ENCODE measurements at regions not wholly inside any gene's neighbourhood (a gene's known extent, or its start where the extent isn't known, plus 50 kb on each side); places are given as distances from the start of the nearest gene placed in this dataset.

DNA sequence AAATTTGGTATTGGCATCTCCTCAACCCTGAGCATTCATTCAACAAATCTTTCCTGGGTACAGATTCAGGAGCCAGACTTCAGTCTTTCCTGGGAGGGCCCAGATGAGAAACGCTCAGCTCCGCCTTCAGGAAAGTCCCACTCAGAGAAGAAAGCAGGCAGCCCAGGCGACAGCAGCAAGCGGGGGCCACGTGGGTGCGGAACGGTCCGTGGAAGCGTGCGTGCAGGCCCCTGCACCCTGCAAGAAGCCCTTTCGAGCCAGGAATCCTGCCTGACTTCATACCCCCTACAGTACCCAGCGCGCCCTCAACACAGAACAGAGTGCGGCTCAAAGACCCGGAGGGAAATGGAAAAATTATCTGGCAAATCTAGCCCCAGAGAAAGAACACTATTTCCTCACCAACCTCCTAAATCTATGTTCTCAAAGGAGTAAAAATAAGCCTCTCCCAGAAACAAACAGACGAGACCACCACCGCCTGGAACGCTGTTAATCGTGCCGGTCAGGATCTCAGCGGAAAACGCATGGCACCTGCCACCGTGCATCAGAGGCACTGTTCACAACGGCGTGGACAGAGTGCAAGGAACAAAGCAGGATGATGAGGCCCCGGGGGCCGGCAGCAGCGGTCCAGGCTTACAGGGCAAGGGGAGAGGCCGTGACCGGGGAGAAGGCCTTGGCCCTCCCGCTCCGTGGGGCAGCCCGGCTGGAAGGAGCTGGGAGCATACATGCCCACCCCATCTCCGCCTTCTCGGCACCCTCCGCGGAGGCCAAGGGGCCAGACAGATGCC is 318.3 kb downstream of the EIPR1 start:
- no peak for DNase-seq

DNA sequence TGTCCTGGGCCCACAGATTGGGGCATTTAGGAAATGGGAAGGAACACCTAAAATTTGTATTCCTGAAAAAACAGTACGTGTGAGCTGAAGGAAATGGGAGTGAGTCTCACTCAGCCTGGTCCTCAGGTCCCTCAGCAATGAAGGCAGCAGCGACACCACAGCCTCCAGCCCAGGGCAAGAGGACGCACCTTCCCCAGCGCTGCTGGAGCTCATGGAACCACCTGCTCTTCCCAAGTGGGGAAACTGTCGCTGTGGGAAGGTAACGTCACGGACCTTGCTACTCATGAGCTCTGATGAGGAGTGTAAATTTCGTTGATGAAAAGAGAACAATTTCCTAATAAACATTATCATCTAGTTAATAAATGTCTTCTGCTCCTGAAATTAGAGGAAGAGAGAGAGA is 323.6 kb downstream of the EIPR1 start:
- no peak for DNase-seq

DNA sequence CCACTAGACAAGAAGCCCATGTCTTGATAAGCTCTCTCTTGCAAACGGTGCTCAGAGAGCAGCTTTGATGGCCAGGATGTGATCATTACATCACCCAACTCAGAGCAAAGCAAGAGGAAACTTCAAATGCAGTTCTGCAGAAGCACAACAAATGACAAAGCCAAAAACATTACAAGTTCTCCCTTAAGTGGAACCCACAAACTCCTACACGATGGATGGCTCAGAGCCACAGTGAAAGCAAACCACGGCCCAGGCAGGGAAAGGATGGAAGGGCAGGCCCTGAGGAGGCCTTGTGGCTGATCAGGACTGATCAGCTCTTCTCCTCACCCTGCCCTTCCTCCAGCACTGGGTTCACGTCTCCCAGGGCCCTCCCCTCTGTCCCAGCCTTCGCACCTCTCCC is 326.4 kb downstream of the EIPR1 start:
- DNase-seq: no peak

DNA sequence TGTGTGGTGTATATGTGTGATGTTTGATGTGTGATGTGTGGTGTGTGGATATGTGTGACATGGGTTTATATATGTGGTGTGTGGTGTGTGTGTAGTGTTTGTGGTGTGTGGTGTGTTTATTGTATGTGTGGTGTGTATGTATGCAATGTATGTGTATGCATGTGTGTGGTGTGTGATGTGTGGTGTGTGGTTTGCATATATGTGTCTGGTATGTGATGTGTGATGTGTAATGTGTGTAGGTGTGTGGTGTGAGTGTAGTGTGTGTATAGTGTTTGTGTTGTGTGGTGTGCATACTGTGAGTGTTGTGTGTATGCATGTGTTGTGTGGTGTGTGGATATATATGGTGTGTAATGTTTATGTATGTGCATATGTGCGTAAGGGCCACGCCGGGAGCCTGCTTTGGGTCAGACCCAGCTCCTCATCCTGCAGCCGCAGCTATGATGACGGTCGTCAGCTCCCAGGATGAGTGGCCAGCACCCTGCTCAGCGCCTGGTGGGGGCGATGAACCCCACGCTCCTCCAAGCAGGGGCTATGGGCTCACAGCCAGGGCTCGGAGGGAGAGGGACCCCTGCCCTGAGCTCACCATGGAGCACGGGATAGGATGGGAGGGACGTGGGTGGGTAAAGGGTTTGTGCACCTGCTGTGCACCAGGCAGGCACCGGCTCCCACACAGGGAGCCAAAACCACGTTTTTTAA is 331.3 kb downstream of the EIPR1 start:
- DNase-seq: no peak

DNA sequence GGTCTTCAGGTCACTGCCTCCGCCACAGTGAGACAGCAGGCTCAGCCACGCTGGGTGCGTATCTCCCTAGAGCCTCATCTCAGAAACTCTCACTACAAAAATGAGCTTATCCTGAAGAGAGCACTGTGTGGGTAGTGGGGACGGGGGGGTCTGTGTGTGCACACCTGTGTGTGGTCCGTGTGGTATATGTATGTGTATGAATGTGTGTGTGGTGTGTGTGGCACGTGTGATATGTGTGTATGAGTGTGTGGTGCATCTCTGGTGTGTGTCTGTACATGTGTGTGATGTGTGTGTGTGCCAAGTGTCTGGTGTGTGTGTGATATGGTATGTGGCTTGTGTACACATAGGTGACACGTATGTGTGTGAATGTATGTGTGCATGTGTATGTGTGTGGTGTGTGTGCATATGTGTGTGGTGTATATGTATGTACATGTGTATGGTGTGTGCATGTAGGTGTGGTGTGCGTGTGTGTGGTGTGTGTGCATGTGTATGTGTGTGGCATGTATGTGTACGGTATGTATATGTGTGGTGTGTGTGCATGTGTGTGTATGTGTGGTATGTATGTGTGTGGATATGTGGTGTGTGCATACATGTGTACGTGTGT is 332.2 kb downstream of the EIPR1 start:
- DNase-seq: no peak

DNA sequence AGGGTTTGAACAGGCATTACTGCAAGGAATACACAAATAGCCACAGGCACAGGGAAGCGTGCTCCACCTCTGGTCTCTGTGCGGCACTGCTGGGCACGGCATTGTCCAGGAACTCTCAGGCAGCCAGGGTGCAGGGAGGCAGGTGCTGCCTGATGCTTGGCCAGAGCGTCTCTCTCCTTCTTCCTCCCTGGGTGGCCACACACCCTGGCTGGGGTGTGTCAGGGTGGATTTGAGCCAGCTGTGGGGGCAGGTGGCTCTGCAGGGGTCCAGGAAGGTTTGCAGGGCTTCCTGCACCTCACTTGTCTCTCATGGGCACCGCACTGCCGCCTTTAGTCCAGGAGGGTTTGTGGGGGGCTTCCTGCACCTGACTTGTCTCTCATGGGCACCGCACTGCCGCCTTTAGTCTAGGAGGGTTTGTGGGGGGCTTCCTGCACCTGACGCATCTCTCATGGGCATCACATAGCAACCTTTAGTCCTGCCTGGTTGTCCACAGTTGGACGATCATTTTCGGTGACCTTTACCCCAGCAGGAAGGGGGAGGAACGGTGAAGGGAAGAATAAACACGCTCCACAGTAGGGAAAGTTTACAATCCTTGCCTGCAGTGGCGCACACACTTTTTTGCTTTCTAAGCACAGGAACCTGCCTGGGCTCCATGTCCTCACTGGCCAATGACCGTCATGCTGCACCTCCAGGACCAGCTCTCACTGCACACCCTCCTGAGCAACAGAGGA is 332.9 kb downstream of the EIPR1 start:
- DNase-seq: no peak

DNA sequence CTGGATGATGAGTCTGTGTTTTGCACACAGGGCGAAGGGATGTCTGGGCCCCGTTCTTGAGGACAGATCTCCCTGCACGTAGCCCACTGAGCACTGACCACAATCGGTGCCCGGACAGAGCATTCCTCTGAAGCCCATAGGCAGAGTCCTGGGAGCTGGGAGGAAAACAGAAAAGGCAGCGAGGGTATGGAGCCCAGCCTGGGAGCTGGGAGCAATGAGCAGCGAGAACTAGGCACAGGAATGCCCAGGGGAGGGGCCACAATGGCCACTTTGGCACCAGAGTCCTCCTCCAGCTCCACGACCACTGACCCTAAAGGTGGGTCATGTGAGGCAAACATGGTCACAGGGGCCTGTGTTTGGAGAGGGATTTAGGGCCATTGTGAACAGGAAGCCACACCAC is 333.9 kb downstream of the EIPR1 start:
- DNase-seq: no peak

DNA sequence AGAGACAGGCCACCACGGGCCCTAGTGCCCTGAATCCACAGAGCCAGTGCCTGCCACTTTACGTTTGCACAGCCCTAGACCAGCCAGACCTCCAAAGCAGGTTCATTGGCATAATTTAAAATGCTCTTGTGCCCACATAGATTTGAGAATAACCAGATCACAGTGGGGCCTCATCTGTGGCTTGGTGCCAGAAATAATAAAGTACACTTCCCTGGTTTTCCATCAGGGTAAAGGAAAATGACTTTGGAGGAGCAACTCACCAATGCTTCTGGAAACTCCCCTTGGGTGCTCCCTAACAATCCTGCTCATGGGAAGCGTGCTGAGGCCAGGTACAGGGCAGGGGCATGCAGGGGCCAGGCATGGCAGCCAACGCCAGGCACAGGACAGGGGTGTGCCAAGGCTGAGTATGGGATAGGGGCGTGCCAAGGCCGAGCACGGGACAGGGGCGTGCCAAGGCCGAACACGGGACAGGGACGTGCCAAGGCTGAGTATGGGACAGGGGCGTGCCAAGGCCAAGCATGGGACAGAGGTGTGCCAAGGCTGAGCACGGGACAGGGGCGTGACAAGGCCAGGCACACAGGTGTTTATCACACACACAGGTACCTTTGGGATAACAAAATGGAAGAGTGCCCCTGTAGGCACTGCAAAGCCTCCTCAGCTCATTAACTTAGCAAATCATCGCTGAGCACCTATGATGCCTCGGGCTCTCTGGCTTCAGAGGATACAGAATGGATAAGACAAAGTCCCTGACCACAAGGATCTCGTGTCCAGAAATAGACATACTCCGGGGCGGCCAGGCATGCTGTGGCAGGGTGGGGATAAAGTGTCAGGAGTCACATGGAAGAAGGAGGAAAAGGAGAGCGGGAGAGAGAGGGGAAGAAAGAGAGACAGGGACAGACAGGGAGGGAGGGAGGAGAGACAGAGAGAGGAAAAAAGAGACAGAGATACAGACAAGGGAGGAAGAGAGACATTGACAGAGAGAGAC is 334.7 kb downstream of the EIPR1 start:
- DNase-seq: no peak

DNA sequence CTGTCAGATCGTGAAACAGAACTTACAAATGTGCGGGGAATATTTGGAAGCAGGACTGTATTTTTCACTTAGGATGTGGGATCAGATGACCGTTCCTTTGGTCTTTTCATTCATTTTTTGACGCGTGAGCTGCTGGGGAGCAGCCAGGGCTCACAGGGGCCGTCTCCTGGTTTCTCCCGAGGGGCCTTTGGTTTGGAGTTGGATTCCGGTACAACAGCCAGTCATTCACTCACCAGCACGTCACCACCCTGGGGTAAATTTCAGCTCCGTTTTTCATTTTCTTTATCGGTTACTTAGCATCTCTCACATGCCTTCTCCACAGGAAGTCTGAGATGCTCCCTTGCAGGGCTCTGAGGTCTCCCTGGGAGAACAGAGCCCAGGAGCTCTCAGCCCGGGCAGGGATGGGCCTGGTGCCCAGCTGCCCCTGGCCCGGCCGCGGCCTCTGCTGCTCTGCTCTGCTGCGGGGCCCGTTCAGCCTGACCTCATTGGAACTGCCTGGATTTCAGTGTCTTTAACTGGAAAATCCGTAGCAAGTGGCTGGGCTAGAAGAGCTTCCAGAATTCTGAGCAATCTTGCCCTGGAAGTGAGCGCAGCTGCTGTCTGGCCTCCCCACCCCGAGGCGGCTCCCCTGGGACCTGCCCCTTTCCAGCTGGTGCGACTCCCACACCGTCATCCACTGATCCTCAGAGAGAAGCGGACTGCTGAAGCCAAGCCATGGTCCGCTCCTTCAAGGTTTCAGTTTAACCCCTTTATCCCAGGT is 335.6 kb downstream of the EIPR1 start:
- DNase-seq: peak; percentile 21

DNA sequence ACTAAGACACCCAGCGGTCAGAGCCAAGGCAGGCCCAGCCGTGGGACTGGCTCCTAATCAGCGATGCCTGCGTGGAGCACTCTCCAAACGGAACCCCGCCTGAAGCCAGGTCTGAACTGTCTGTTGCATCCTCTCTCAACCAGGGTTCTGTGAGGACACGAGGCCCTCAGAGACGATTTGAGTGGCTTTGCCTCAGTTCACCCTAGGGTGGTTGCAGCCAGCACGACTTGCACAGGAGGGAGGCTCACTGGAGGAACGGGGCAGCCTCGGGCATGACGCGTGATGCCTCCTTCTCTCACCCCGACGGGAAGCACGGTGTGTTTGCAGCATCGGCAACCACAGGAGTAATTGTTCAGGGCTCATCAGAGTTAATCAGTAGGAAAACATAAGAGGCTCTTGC is 336.4 kb downstream of the EIPR1 start:
- no peak for DNase-seq

DNA sequence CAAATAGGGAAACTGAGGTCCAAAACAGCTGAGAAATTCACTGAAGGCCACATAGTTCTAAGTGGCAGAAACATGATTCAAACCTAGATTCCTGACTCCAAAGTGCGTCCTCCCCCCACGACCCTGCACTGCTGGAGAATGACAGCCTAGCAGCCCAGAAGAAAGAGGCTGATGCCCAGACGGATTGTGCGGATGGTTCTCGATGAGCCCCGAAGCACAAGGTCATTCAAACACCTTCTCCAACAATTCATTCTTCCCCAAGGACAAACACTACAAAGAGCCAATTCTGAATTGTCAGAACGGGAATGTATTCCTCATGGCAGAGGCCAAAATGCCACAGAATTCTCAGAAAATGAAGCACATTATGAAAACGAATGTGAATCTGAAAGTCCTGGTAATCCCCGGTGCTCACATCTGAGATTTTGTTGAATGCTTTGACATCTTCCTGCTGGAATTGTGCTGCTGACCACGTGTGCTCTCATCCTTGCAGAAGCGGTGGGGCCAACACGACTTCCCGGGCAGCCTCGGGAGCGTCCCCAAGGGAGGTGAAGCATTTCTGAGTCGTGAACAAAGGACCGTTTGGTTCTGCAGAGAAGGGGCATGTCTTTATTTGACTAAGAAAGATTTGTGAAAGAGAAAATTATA is 337.0 kb downstream of the EIPR1 start:
- no peak for DNase-seq

DNA sequence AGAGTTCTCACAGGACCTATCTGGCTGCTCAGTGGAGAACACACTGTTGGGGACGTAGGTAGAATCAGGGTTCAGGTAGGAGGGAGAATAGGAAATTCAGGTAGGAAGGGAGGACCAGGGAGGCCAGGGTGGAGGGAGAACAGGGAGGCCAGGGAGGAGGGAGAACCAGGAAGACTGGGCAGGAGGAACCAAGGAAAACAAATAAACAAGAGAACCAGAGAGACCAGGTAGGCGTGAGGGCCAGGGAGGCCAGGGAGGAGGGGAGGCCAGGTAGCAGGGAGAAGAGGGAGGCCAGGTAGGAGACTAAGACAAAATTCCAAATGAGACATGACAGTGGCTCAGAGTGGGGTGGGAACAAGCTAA is 337.6 kb downstream of the EIPR1 start:
- no peak for DNase-seq

DNA sequence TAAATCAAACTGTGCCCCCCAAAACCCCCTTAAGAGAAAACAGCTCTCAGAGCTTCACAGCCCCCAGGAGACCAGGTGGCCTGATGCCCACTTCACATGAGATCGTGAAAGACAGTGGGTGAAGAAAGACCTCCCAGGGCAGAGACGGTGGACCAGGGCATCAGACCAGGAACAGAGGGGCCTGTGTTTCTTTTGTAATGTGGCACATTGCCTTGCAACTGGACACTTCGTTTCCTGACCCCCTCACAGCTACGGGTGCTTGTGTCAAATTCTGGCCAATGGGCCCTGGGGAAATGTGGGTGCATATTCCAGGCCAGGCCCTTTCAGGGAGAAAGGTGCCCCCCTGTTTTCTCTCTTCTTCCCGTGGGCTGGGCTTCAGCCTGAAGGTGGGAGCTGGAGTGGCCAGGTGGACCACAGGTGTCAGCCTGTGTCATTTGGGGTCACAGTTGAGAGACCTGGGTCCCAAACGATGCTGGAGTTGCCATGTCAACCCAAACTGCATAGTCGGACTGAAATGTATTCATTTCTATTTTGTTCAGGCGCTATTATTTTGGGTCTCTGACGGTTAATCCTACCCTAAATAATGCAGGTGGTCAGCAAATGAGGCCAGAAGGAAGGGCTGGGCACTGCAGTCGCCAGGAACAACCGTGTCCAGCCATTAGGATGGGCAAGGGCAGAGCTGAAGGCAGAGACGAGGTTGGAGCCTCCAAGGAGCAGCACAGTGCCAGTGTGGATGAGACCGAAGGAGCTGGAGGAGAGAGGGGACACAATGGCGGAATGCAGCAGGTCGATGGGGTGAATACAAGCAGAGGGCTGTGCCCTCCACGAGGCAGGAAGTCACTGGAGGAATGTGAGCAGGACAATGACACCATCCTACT is 338.2 kb downstream of the EIPR1 start:
- DNase-seq: no peak

DNA sequence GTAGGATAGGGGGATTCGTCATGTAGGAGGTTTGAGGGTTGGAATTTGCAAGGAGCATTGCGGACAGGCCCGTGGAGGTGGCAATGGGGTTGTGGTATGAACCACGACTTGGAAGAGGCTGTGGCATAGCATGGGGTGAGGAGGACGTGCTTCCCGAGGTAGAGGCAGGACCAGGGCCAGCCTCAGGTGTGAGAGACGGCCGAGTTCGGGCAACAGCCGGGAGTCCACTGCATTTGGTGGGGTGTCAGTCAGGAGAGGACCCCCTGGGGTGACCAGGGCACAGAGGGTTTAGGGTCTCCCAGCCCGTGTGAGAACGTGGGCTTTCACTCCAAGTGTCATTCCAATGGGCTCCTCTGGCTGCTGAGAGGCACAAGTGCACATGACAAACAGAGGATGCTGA is 339.0 kb downstream of the EIPR1 start:
- no peak for DNase-seq

DNA sequence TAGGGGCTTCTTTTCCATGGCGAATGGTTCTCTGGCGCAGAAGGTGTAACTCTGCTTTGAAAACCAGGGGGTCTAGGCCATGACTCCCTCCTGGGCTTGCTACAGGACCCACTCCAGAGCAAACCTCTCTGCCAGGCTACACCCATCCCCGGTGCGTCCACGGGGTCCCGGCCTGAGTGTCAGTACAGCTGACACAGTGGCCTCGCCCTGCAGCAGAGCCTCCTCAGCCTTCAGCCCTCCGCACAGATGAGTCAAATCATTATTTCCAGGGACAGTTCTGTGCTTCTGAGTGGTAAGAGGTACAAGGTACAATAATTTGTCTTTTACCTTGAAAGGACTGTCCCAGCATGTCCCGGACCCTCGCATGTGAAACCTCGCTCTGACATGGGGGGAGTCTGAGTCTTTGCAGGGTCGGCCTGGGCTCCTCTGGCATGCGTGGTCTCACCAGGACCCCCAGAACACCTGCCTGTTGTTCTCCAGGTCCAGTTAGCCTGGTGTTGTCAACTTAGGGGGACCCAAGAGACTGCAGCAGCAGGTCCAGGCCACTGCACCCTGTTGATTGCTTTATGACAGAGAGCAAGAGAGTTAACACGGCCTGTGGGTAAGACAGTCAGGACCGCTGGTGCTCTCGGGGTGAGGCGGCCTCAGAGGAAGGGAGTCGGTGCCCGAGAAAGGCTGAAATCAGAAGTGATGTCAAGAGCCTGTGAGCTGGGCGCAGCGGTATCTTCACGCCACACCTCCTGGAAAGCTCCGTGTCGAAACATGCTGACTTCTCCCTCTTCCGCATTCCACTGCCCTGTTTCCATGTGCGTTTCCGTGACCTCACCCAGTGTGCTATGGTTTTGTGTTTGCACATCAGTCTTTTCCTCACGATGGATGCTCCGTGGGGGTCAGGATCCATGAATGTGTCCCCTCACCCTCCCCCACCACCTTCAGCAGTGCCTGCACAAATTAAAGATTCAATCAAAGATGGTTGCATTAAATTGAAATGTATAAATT is 340.1 kb downstream of the EIPR1 start:
- no peak for DNase-seq

DNA sequence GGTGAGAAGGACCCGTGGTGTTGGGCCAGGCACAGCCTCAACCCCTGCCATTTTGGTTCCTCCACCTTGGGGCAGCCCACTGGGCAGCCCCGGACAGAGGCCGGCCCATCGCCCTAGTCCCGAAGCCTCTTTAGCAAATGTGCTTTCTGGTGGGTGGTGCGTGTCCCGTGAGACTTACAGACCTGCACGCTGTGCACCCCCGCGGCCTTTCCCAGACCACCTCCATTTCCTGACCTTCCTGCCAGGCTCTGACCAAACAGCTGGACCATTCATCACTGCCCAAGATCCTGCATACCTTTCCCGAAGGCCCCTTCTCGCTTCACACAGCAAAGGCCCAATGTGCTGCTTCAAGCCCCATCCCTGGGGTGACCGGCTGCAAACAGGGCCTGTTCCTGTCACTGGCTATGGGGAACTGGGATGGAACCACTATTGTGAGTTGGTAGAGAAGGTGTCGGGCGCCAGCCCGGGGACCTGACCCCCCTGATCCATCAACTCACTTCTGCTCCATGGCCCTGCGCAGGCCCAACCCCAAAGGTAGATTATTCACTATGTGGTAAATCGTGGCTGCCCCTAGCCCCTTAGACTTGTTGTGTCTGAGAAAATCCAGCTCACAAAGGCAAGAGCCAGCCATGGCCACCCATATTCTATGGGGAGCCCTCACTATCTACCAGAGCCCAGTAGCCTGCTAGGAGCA is 341.0 kb downstream of the EIPR1 start:
- DNase-seq: no peak

DNA sequence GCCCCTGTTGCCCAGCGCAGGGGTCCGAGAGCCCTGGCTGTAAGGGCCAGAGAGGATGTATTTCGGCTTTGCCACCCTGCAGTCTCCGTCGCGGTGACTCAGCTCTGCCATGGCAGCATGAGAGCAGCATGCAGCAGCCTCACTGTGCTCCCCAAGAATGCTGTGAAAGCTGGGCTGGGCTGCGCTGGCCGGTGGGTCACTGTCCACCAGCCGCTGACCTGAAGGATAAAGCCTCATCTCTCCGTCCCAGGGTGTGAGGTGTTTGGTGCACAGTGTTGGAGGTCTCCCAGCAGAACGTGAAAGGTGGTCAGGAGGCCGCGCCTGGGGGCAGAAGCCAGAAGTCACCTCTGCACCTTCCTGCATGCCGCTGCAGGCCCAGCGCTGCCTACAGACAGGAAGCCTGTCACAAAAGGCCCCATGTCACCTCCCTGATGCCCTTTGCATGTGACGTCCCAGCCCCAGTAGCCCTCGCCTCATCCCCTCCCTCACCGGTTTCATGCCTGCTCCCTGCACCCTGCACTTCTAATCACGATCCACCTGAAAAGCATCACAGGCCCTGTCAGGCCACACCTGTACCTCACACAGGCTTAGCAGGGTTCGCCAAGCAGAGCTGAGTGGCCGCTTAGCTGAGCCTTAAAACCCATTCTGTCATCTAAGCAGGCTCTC is 342.1 kb downstream of the EIPR1 start:
- DNase-seq: no peak

DNA sequence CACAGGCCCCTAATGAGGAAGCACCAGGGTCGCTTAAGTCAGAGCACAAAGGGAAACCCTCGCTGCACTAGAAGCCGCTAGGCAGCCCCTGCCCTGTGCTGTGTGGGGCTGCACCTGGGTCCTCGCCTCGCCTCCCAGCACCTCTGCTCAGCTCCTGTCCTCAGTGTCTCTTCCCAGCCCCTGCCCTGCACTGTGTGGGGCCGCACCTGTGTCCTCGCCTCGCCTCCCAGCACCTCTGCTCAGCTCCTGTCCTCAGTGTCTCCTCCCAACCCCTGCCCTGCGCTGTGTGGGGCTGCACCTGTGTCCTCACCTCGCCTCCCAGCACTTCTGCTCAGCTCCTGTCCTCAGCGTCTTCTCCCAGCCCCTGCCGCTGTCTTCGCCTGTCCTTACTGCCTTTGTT is 342.8 kb downstream of the EIPR1 start:
- DNase-seq: no peak

Measured in NCI-H1694 treated with DMSO at 0.1 percent for 48 hours (cell line).